IMR-90 (cell line): ENCODE measurements at regions not wholly inside any gene's neighbourhood (a gene's known extent, or its start where the extent isn't known, plus 50 kb on each side); places are given as distances from the start of the nearest gene placed in this dataset.

Experiments used
- ATAC-seq: fragments of 200-7000 bp; cut with Tn5 transposase; 2 replicates; pipeline ENCODE4 v1.9.1; 2020; ENCODE audit warnings: low read depth, mild to moderate bottlenecking, moderate library complexity
- BruUV-seq: library from RNA; stranded (reverse); fragments of 400-500 nt; replicated peaks from 2 replicates; lab custom pipeline; 2021; lab: Mats Ljungman, UMichigan
- CTCF ChIA-PET: fragments of 300-600 bp; formaldehyde crosslinking; extraction: SDS; loops from one replicate; lab custom pipeline; 2021; ENCODE audit warnings: antibody characterized with exemption; lab: Yijun Ruan, JAX
- POLR2A ChIA-PET: fragments of 300-600 bp; sonication (Branson Sonifier 250); formaldehyde crosslinking; loops from one replicate; lab custom pipeline; 2022; ENCODE audit warnings: antibody characterized with exemption; ENCODE audit not compliant: unreplicated experiment; lab: Charles Lee
- DNase-seq: peaks from one replicate; pipeline ENCODE4 v3.0.0; 2013
- H2AFZ ChIP-seq: replicated peaks from 2 replicates; pipeline ENCODE3; 2013; ENCODE audit warnings: low read length, mild to moderate bottlenecking; ENCODE audit not compliant: poor library complexity
- H2AK5ac ChIP-seq: 2 replicates; pipeline ENCODE4 v1.6.1; 2013; ENCODE audit warnings: low read depth, low read length, inconsistent platforms
- H2AK9ac ChIP-seq: replicated peaks from 2 replicates; pipeline ENCODE3; 2013; ENCODE audit warnings: mild to moderate bottlenecking, low read depth, low read length, moderate library complexity; ENCODE audit not compliant: poor library complexity
- H2BK120ac ChIP-seq: 2 replicates; pipeline ENCODE4 v1.6.1; 2013; ENCODE audit warnings: low read depth, low read length, inconsistent platforms
- H2BK15ac ChIP-seq: 3 replicates; pipeline ENCODE4 v1.6.1; 2013; ENCODE audit warnings: low read depth, low read length, inconsistent platforms
- H2BK20ac ChIP-seq: 2 replicates; pipeline ENCODE4 v1.6.1; 2013; ENCODE audit warnings: low read depth, mild to moderate bottlenecking, inconsistent platforms, low read length, moderate library complexity
- H2BK5ac ChIP-seq: 2 replicates; pipeline ENCODE4 v1.6.1; 2013; ENCODE audit warnings: mild to moderate bottlenecking, low read depth, low read length, inconsistent platforms; ENCODE audit not compliant: poor library complexity, severe bottlenecking
- H3K14ac ChIP-seq: replicated peaks from 2 replicates; pipeline ENCODE4 v1.6.1; 2013; ENCODE audit warnings: low read depth, low read length, inconsistent platforms
- H3K18ac ChIP-seq: 2 replicates; pipeline ENCODE4 v1.6.1; 2013; ENCODE audit warnings: low read depth, low read length, control low read depth
- H3K23ac ChIP-seq: 2 replicates; pipeline ENCODE4 v1.6.1; 2013; ENCODE audit warnings: low read depth, low read length, inconsistent platforms
- H3K27ac ChIP-seq: 2 replicates; pipeline ENCODE4 v1.5.1; 2013; ENCODE audit warnings: mild to moderate bottlenecking, control low read depth, low read length; ENCODE audit not compliant: insufficient read depth
- H3K27me3 ChIP-seq: 2 replicates; pipeline ENCODE4 v1.6.1; 2013; ENCODE audit warnings: low read length; ENCODE audit not compliant: control insufficient read depth, insufficient read depth
- H3K36me3 ChIP-seq: 2 replicates; pipeline ENCODE4 v1.6.1; 2013; ENCODE audit warnings: low read length, mixed read lengths; ENCODE audit not compliant: control insufficient read depth, insufficient read depth
- H3K4ac ChIP-seq: 2 replicates; pipeline ENCODE4 v1.6.1; 2013; ENCODE audit warnings: low read depth, low read length, inconsistent platforms
- H3K4me1 ChIP-seq: 2 replicates; pipeline ENCODE4 v1.6.1; 2013; ENCODE audit warnings: low read length, mixed read lengths; ENCODE audit not compliant: control insufficient read depth, insufficient read depth
- H3K4me2 ChIP-seq: 2 replicates; pipeline ENCODE4 v1.6.1; 2013; ENCODE audit warnings: low read depth, mild to moderate bottlenecking, control low read depth, low read length, moderate library complexity
- H3K4me3 ChIP-seq: 2 replicates; pipeline ENCODE4 v1.5.1; 2013; ENCODE audit warnings: low read depth, mild to moderate bottlenecking, control low read depth, low read length, moderate library complexity; ENCODE audit not compliant: insufficient read depth
- H3K56ac ChIP-seq: 2 replicates; pipeline ENCODE4 v1.6.1; 2013; ENCODE audit warnings: low read length, inconsistent platforms; ENCODE audit not compliant: insufficient read depth; ENCODE audit errors: extremely low read depth
- H3K79me1 ChIP-seq, 2 experiments: 2 replicates each; pipeline ENCODE4 v1.6.1; 2013; ENCODE audit warnings: low read length in 2 of 2, inconsistent platforms in 1 of 2, low read depth in 1 of 2
- H3K9ac ChIP-seq: 2 replicates; pipeline ENCODE4 v1.6.1; 2013; ENCODE audit warnings: low read depth, low read length, control low read depth
- H3K9me1 ChIP-seq: 2 replicates; pipeline ENCODE4 v1.6.1; 2013; ENCODE audit warnings: low read length, inconsistent platforms; ENCODE audit not compliant: insufficient read depth
- H3K9me3 ChIP-seq: 2 replicates; pipeline ENCODE4 v1.6.1; 2013; ENCODE audit warnings: low read length; ENCODE audit not compliant: control insufficient read depth, insufficient read depth
- H4K20me1 ChIP-seq: 2 replicates; pipeline ENCODE4 v1.6.1; 2013; ENCODE audit warnings: low read length, inconsistent platforms; ENCODE audit not compliant: insufficient read depth
- H4K5ac ChIP-seq: 2 replicates; pipeline ENCODE4 v1.6.1; 2013; ENCODE audit warnings: mild to moderate bottlenecking, low read depth, low read length, control low read depth
- H4K8ac ChIP-seq, 2 experiments: 2 replicates each; pipeline ENCODE4 v1.6.1; 2013; ENCODE audit warnings: low read depth in 2 of 2, low read length in 2 of 2, control low read depth in 1 of 2, inconsistent platforms in 1 of 2
- H4K91ac ChIP-seq: 2 replicates; pipeline ENCODE4 v1.6.1; 2013; ENCODE audit warnings: low read depth, low read length, inconsistent platforms; ENCODE audit not compliant: insufficient read depth
- BHLHE40 ChIP-seq: fragments of 150-350 bp; IDR thresholded peaks from 2 replicates; pipeline ENCODE4 v1.6.1; 2016; ENCODE audit warnings: mild to moderate bottlenecking, low read depth, low read length
- MAFK ChIP-seq: IDR thresholded peaks from 2 replicates; pipeline ENCODE4 v1.6.1; 2012; ENCODE audit warnings: low read depth, low read length, improper control_type of control experiment
- MXI1 ChIP-seq: IDR thresholded peaks from 2 replicates; pipeline ENCODE4 v1.6.1; 2012; ENCODE audit warnings: low read depth, mild to moderate bottlenecking, low read length, moderate library complexity, borderline replicate concordance
- NFE2L2 ChIP-seq: fragments of 150-350 bp; IDR thresholded peaks from 2 replicates; pipeline ENCODE4 v1.6.1; 2016; ENCODE audit warnings: low read depth, mild to moderate bottlenecking, low read length
- RFX5 ChIP-seq: IDR thresholded peaks from 2 replicates; pipeline ENCODE4 v1.8.0; 2012; ENCODE audit warnings: low read depth, mild to moderate bottlenecking, low read length, moderate library complexity
- USF2 ChIP-seq: fragments of 150-350 bp; IDR thresholded peaks from 2 replicates; pipeline ENCODE4 v1.6.1; 2017; ENCODE audit warnings: mild to moderate bottlenecking, antibody characterized with exemption, low read length, low read depth
- WGBS, 2 experiments: methylation state at CpG; one replicate each; pipeline versions ENCODE4 v1.1.5 to v1.1.7; 2013; ENCODE audit warnings: missing lambda C conversion rate in 2 of 2; ENCODE audit not compliant: insufficient read length in 1 of 2; ENCODE audit errors: extremely low coverage in 2 of 2; 5-methylcytosine and 5-hydroxymethylcytosine counted together
- dilution Hi-C: fragments of 300-500 bp; cut with HindIII; formaldehyde crosslinking; loops from one replicate; pipeline ENCODE4 v1.14.3; 2018; ENCODE audit warnings: low sequenced_read_pairs; ENCODE audit not compliant: unreplicated experiment
- in situ Hi-C: fragments of 300-500 bp; cut with MboI; formaldehyde crosslinking; loops from 3 replicates; pipeline ENCODE4 v1.14.3; 2019; ENCODE audit warnings: low sequenced_read_pairs, inconsistent platforms, mixed read lengths
- intact Hi-C: fragments of 100-400 bp; cut with micrococcal nuclease; formaldehyde crosslinking; loops from 2 replicates; pipeline ENCODE4 v1.10.0; 2022
- TF ChIP-seq, protein P1 (sequence below): conservative IDR thresholded peaks from 2 replicates; pipeline ENCODE4 v1.5.1; 2012; ENCODE audit warnings: mild to moderate bottlenecking, low read depth, low read length, improper control_type of control experiment
- TF ChIP-seq, protein P2 (sequence below): fragments of 150-350 bp; IDR thresholded peaks from 2 replicates; pipeline ENCODE4 v1.6.1; 2016; ENCODE audit warnings: low read depth, mild to moderate bottlenecking, low read length, moderate library complexity, borderline replicate concordance

GRCh38 chr10:90020506-90020905 lies 319.1 kb downstream of the KIF20B start:
- Histone ChIP-seq H3K18ac (no peak overlapping the region), H2AK5ac (no peak overlapping the region), H3K14ac (no peak overlapping the region), H2BK120ac (no peak overlapping the region), H4K20me1 (no peaks in the 10 kb centered on the region), H3K4ac (no peak overlapping the region), H4K91ac (no peak overlapping the region), H3K4me2 (no peak overlapping the region), H4K8ac (no peak overlapping the region), H2BK20ac (no peak overlapping the region), H3K79me1 (no peaks in the 10 kb centered on the region), H3K4me3 (no peak overlapping the region), H3K23ac (no peak overlapping the region), H3K27me3 (no peaks in the 10 kb centered on the region), H3K27ac (no peak overlapping the region), H3K36me3 (no peaks in the 10 kb centered on the region), H2AFZ (no peak overlapping the region), H3K9ac (no peak overlapping the region), H3K9me1 (no peaks in the 10 kb centered on the region), H4K5ac (no peak overlapping the region), H2BK15ac (no peak overlapping the region), H3K56ac (no peak overlapping the region), H3K9me3 (no peaks in the 10 kb centered on the region), H3K4me1 (no peaks in the 10 kb centered on the region), H2AK9ac (no peak overlapping the region), H2BK5ac (no peak overlapping the region)
- DNase-seq (no peak), ATAC-seq (no peak)
- POLR2A ChIA-PET: no interaction called here
- in situ Hi-C loops: no loop called here
- CTCF ChIA-PET: no interaction called here
- intact Hi-C loops: no loop called here
- dilution Hi-C loops: no loop called here
- TF ChIP-seq, protein P1, sequence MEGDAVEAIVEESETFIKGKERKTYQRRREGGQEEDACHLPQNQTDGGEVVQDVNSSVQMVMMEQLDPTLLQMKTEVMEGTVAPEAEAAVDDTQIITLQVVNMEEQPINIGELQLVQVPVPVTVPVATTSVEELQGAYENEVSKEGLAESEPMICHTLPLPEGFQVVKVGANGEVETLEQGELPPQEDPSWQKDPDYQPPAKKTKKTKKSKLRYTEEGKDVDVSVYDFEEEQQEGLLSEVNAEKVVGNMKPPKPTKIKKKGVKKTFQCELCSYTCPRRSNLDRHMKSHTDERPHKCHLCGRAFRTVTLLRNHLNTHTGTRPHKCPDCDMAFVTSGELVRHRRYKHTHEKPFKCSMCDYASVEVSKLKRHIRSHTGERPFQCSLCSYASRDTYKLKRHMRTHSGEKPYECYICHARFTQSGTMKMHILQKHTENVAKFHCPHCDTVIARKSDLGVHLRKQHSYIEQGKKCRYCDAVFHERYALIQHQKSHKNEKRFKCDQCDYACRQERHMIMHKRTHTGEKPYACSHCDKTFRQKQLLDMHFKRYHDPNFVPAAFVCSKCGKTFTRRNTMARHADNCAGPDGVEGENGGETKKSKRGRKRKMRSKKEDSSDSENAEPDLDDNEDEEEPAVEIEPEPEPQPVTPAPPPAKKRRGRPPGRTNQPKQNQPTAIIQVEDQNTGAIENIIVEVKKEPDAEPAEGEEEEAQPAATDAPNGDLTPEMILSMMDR: no peak
- TF ChIP-seq MAFK (no peak), USF2 (no peak), NFE2L2 (no peak), MXI1 (no peak), RFX5 (no peak), BHLHE40 (no peak)
- TF ChIP-seq, protein P2, sequence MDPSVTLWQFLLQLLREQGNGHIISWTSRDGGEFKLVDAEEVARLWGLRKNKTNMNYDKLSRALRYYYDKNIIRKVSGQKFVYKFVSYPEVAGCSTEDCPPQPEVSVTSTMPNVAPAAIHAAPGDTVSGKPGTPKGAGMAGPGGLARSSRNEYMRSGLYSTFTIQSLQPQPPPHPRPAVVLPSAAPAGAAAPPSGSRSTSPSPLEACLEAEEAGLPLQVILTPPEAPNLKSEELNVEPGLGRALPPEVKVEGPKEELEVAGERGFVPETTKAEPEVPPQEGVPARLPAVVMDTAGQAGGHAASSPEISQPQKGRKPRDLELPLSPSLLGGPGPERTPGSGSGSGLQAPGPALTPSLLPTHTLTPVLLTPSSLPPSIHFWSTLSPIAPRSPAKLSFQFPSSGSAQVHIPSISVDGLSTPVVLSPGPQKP: no peak
- BruUV-seq: no TSS peak
- WGBS, 2 experiments: no CpG with 5 or more reads among the region's 2 CpGs
